A673 (cell line): ENCODE measurements at regions not wholly inside any gene's neighbourhood (a gene's known extent, or its start where the extent isn't known, plus 50 kb on each side); places are given as distances from the start of the nearest gene placed in this dataset.

Experiments
- BruUV-seq: library from RNA; stranded (reverse); fragments of 400-500 nt; replicated peaks from 2 replicates; lab custom pipeline; 2021; lab: Mats Ljungman, UMichigan
- CTCF ChIA-PET: fragments of 300-600 bp; sonication (Branson Sonifier 250); formaldehyde crosslinking; loops from one replicate; lab custom pipeline; 2022; ENCODE audit warnings: antibody characterized with exemption; lab: Charles Lee
- POLR2A ChIA-PET: fragments of 300-600 bp; sonication (Branson Sonifier 250); formaldehyde crosslinking; loops from one replicate; lab custom pipeline; 2022; ENCODE audit warnings: antibody characterized with exemption; ENCODE audit not compliant: low non-redundant PET; lab: Charles Lee
- DNase-seq: peaks from one replicate; pipeline ENCODE4 v3.0.0-alpha.2; 2015; ENCODE audit warnings: low spot score
- H3K27ac ChIP-seq: fragments of 200-600 bp; sonication (generic); 2 replicates; pipeline ENCODE4 v1.5.1; 2016; ENCODE audit warnings: mixed run types, low read depth, mild to moderate bottlenecking, mixed read lengths, antibody characterized with exemption, low read length; ENCODE audit not compliant: poor library complexity, severe bottlenecking
- H3K27me3 ChIP-seq: fragments of 200-600 bp; sonication (generic); replicated peaks from 2 replicates; pipeline ENCODE4 v1.6.1; 2017; ENCODE audit warnings: mixed run types, low read depth, mild to moderate bottlenecking, mixed read lengths, antibody characterized with exemption, low read length; ENCODE audit not compliant: insufficient read depth, poor library complexity
- H3K36me3 ChIP-seq: fragments of 200-600 bp; sonication (generic); 2 replicates; pipeline ENCODE4 v1.6.1; 2016; ENCODE audit warnings: mixed run types, mild to moderate bottlenecking, mixed read lengths, antibody characterized with exemption, low read length; ENCODE audit not compliant: insufficient read depth, poor library complexity, severe bottlenecking
- H3K4me1 ChIP-seq: fragments of 200-600 bp; sonication (generic); 2 replicates; pipeline ENCODE4 v1.6.1; 2017; ENCODE audit warnings: mixed run types, mild to moderate bottlenecking, mixed read lengths, antibody characterized with exemption, low read length; ENCODE audit not compliant: insufficient read depth, poor library complexity, severe bottlenecking
- H3K4me3 ChIP-seq: fragments of 200-600 bp; sonication (generic); 2 replicates; pipeline ENCODE4 v1.5.1; 2016; ENCODE audit warnings: low read depth, mixed run types, mild to moderate bottlenecking, mixed read lengths, low read length; ENCODE audit not compliant: poor library complexity, severe bottlenecking
- H3K9me3 ChIP-seq: fragments of 200-600 bp; sonication (generic); 2 replicates; pipeline ENCODE4 v1.6.1; 2016; ENCODE audit warnings: mixed run types, low read depth, mild to moderate bottlenecking, mixed read lengths, antibody characterized with exemption, low read length; ENCODE audit not compliant: poor library complexity, severe bottlenecking
- CTCF ChIP-seq: fragments of 300-800, 200-600 bp; sonication (generic); conservative IDR thresholded peaks from 2 replicates; pipeline ENCODE4 v1.5.1; 2017; ENCODE audit warnings: low read depth, mild to moderate bottlenecking, antibody characterized with exemption, low read length, moderate library complexity, mixed read lengths
- EZH2 ChIP-seq: fragments of 200-600 bp; sonication (generic); IDR thresholded peaks from 2 replicates; pipeline ENCODE4 v1.6.1; 2017; ENCODE audit warnings: borderline replicate concordance, low read depth, mild to moderate bottlenecking, mixed read lengths, antibody characterized with exemption, low read length; ENCODE audit not compliant: poor library complexity, severe bottlenecking
- intact Hi-C: fragments of 100-400 bp; cut with micrococcal nuclease; formaldehyde crosslinking; loops from one replicate; pipeline ENCODE4 v1.10.0; 2022; ENCODE audit not compliant: unreplicated experiment

GRCh38 chr1:239031310-239031709 lies 355.1 kb upstream of the CHRM3 start:
- ChIA-PET CTCF (no interaction called here), POLR2A (no interaction called here)
- intact Hi-C loops = no loop called here
- Histone ChIP-seq H3K4me1 (no peaks in the 10 kb centered on the region), H3K4me3 (no peak overlapping the region), H3K36me3 (no peaks in the 10 kb centered on the region), H3K27ac (no peak overlapping the region), H3K9me3 (no peaks in the 10 kb centered on the region), H3K27me3 (no peaks in the 10 kb centered on the region)
- DNase-seq = no peak
- no peak for TF ChIP-seq EZH2
- no peak for TF ChIP-seq CTCF
- BruUV-seq = no TSS peak

GRCh38 chr1:239025997-239026694 lies 360.2 kb upstream of the CHRM3 start:
- intact Hi-C loops = no loop called here
- H3K36me3 ChIP-seq = no peaks in the 10 kb centered on the region
- H3K9me3 ChIP-seq = no peaks in the 10 kb centered on the region
- no peak overlapping the region for H3K4me3 ChIP-seq
- no peak overlapping the region for H3K27ac ChIP-seq
- DNase-seq = no peak
- CTCF ChIA-PET = no interaction called here
- POLR2A ChIA-PET = no interaction called here
- no peaks in the 10 kb centered on the region for H3K27me3 ChIP-seq
- no peak for TF ChIP-seq CTCF
- TF ChIP-seq EZH2 = no peak
- no peaks in the 10 kb centered on the region for H3K4me1 ChIP-seq
- BruUV-seq = no TSS peak

GRCh38 chr1:239025223-239025622 lies 361.1 kb upstream of the CHRM3 start:
- no peaks in the 10 kb centered on the region for H3K27me3 ChIP-seq
- intact Hi-C loops = no loop called here
- ChIA-PET POLR2A (no interaction called here), CTCF (no interaction called here)
- TF ChIP-seq CTCF (no peak), EZH2 (no peak)
- H3K4me1 ChIP-seq = no peaks in the 10 kb centered on the region
- H3K27ac ChIP-seq = no peak overlapping the region
- DNase-seq = no peak
- H3K9me3 ChIP-seq = no peaks in the 10 kb centered on the region
- no peaks in the 10 kb centered on the region for H3K36me3 ChIP-seq
- BruUV-seq = no TSS peak
- H3K4me3 ChIP-seq = no peak overlapping the region
